ENCODE measurements at regions not wholly inside any gene's neighbourhood (a gene's known extent, or its start where the extent isn't known, plus 50 kb on each side); places are given as distances from the start of the nearest gene placed in this dataset.
A peak's percentile ranks its signal among the peaks of the same experiment; 100 is the strongest.

GRCh38 chr4:16302648-16303047 is 76.4 kb upstream of the TAPT1 start:
- DNase-seq (no peak), ATAC-seq (no peak)
- intact Hi-C loops (cut with DNase I): no loop called here
- no peaks in the 10 kb centered on the region for H3K4me1 ChIP-seq (ENCODE audit: control insufficient read depth, insufficient read depth, low read length)
- no peaks in the 10 kb centered on the region for H3K27me3 ChIP-seq (ENCODE audit: control insufficient read depth, insufficient read depth)
- no peak overlapping the region for H3K4me3 ChIP-seq (ENCODE audit: low read length)
- WGBS: 80% methylated on average over 3 of the region's 3 CpGs
- H3K9me3 ChIP-seq (ENCODE audit: control insufficient read depth, low read length): no peaks in the 10 kb centered on the region
- H3K27ac ChIP-seq (ENCODE audit: low read length): no peak overlapping the region

DNA sequence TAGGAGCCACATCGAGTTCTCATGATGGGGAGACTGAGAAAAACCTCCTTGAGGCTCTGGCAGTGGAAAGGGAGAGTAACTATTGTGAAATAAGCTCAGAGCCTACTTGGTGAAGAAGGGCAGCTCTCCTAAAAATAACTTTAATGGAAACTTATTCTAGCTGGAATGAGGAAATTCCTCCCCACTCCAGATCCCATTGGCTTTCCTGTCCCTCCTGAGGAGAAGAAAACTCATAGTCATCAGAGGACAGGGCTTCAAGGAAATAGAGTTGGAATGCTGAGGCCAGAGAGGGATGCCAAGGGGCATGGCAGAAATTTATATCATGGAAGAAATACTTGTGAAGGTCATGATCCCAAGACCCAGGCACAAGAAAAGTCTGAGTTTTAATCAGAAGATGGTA is 70.7 kb upstream of the TAPT1 start:
- WGBS: 88% methylated on average over 1 of the region's 1 CpG
- no peaks in the 10 kb centered on the region for H3K4me1 ChIP-seq (ENCODE audit: control insufficient read depth, insufficient read depth, low read length)
- H3K4me3 ChIP-seq (ENCODE audit: low read length): no peak overlapping the region
- H3K27me3 ChIP-seq (ENCODE audit: control insufficient read depth, insufficient read depth): no peaks in the 10 kb centered on the region
- no peak for ATAC-seq
- H3K27ac ChIP-seq (ENCODE audit: low read length): no peak overlapping the region
- intact Hi-C loops (cut with DNase I): loop anchor here in 1 of 4 donors (10.0 kb wide), 1 partner anchor 1148 kb away; no protein-coding TSS in a partner anchor
- H3K9me3 ChIP-seq (ENCODE audit: control insufficient read depth, low read length): no peaks in the 10 kb centered on the region
- DNase-seq: no peak

- H3K4me3 ChIP-seq (ENCODE audit: low read length): no peak overlapping the region
- no peak for DNase-seq
- H3K9me3 ChIP-seq (ENCODE audit: control insufficient read depth, low read length): no peaks in the 10 kb centered on the region
- ATAC-seq: no peak
- WGBS: 85% methylated on average over 1 of the region's 1 CpG
- no peak overlapping the region for H3K27ac ChIP-seq (ENCODE audit: low read length)
- no peaks in the 10 kb centered on the region for H3K27me3 ChIP-seq (ENCODE audit: control insufficient read depth, insufficient read depth)
- H3K4me1 ChIP-seq (ENCODE audit: control insufficient read depth, insufficient read depth, low read length): no peaks in the 10 kb centered on the region
- intact Hi-C loops (cut with DNase I): loop anchor here in 2 of 4 donors (5.0 to 10.0 kb wide), 2 partner anchors 1028 to 1150 kb away; no protein-coding TSS in a partner anchor
Measured at GRCh38 chr4:16294455-16294854, 68.2 kb upstream of the TAPT1 start.

DNA sequence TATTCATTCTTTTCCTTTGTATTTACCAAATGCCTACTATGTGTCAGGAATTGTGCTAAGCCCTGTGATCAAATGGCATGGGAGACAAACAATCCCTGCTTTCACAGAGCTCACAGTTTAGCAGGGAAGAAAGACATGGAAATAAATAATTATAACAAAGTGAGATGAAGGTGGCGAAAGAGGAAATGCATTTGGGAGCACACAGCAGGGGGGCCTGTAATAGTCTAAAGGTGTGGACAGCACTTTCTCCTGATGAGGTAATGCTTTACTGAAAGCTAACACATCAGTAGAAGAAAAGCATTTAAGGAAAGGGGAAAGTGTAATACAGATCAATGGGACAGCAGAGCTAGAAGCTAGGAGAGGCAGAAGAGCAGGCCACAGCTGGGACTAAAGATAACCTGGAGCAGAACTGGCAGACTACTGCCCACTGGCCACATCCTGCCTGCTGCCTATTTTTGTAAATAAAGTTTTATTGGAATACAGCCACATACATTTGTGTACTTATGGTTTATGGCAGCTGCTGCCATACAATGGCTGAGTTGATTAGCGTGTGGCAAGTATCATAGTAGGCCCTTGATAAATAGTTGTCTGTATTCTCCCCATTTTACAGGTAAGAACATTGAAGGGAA is 67.1 kb upstream of the TAPT1 start:
- H3K27me3 ChIP-seq (ENCODE audit: control insufficient read depth, insufficient read depth): no peaks in the 10 kb centered on the region
- no peak for DNase-seq
- H3K4me1 ChIP-seq (ENCODE audit: control insufficient read depth, insufficient read depth, low read length): no peaks in the 10 kb centered on the region
- no peak overlapping the region for H3K27ac ChIP-seq (ENCODE audit: low read length)
- WGBS: 95% methylated on average over 2 of the region's 2 CpGs
- intact Hi-C loops (cut with DNase I): loop anchor here in 2 of 4 donors (5.0 to 10.0 kb wide), 2 partner anchors 1029 to 1151 kb away; no protein-coding TSS in a partner anchor
- H3K4me3 ChIP-seq (ENCODE audit: low read length): no peak overlapping the region
- ATAC-seq: no peak
- H3K9me3 ChIP-seq (ENCODE audit: control insufficient read depth, low read length): no peaks in the 10 kb centered on the region

DNA sequence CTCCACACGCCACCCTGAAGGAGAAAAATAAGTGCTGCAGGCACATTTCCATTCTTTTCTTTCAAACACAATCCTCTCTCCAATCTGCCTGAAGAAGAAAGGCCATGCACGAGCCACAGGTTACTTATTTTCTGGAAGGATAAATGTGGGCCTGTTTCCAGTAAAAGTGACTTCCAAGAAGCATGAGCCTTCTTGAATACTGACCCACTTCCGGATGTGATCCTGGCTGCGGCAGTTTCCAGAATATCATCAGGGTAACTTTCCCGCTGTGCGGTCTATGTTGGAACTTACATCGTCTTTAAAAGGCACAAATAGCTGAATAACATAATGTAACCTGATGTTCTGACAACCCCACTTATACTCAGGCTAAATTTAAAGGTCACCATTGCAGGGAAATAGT is 66.3 kb upstream of the TAPT1 start:
- no peak overlapping the region for H3K4me3 ChIP-seq (ENCODE audit: low read length)
- no peaks in the 10 kb centered on the region for H3K4me1 ChIP-seq (ENCODE audit: control insufficient read depth, insufficient read depth, low read length)
- 65% methylated on average over 7 of the region's 7 CpGs for WGBS
- no peak for ATAC-seq
- DNase-seq: no peak
- no peak overlapping the region for H3K27ac ChIP-seq (ENCODE audit: low read length)
- no peaks in the 10 kb centered on the region for H3K9me3 ChIP-seq (ENCODE audit: control insufficient read depth, low read length)
- intact Hi-C loops (cut with DNase I): loop anchor here in 2 of 4 donors (5.0 to 10.0 kb wide), 2 partner anchors 1030 to 1152 kb away; no protein-coding TSS in a partner anchor
- no peaks in the 10 kb centered on the region for H3K27me3 ChIP-seq (ENCODE audit: control insufficient read depth, insufficient read depth)

DNA sequence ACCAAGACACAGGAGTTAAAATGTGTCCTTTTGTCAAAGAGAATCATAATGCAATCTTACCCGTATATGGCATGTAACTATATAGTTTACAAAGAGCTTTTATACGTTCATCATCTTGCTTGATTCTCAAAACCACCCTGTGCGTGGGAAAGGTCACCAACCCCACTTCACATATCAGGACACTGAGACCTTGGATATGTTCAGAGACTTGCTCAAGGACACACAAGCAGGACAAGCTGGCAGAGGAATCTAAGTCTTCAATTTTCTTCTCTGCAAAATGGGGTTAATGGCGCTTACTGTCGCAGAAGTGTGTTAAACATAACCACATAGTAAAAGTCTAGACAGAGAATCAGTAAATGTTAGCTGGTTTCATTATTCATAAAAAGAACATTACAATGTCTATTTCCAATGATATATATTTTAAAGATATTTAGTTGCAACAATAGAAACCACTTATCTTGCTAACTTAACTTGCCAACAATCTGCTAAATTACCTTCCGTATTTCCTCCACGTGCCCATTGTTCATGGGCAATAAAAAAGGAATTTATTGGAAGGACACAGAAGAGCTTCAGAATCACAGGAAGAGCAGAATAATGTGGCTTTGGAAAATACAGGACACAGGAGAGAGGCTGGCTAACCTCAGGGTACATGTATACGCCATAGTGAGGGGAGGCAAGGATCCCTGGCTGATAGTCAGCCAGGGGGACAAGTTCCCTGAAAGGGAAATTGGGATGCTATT is 64.6 kb upstream of the TAPT1 start:
- no peak overlapping the region for H3K27ac ChIP-seq (ENCODE audit: low read length)
- no peak overlapping the region for H3K4me3 ChIP-seq (ENCODE audit: low read length)
- intact Hi-C loops (cut with DNase I): loop anchor here in 2 of 4 donors (2.0 to 10.0 kb wide), 3 partner anchors 152 to 1154 kb away; no protein-coding TSS in a partner anchor
- 62% methylated on average over 8 of the region's 8 CpGs for WGBS
- H3K27me3 ChIP-seq (ENCODE audit: control insufficient read depth, insufficient read depth): no peaks in the 10 kb centered on the region
- DNase-seq: no peak
- H3K9me3 ChIP-seq (ENCODE audit: control insufficient read depth, low read length): no peaks in the 10 kb centered on the region
- no peak for ATAC-seq
- no peaks in the 10 kb centered on the region for H3K4me1 ChIP-seq (ENCODE audit: control insufficient read depth, insufficient read depth, low read length)

- Histone ChIP-seq H3K4me3 (ENCODE audit: low read length) (no peak overlapping the region), H3K4me1 (ENCODE audit: control insufficient read depth, insufficient read depth, low read length) (no peaks in the 10 kb centered on the region), H3K9me3 (ENCODE audit: control insufficient read depth, low read length) (no peaks in the 10 kb centered on the region), H3K27me3 (ENCODE audit: control insufficient read depth, insufficient read depth) (no peaks in the 10 kb centered on the region), H3K27ac (ENCODE audit: low read length) (no peak overlapping the region)
- 4% methylated on average over 4 of the region's 4 CpGs for WGBS
- intact Hi-C loops (cut with DNase I): loop anchor here in 3 of 4 donors (2.0 to 10.0 kb wide), 4 partner anchors 153 to 1175 kb away; no protein-coding TSS in a partner anchor
- ATAC-seq (peak in 1 of 2 donors; percentile 26), DNase-seq (no peak)
Measured at GRCh38 chr4:16289897-16290554, 63.8 kb upstream of the TAPT1 start.

- intact Hi-C loops (cut with DNase I): loop anchor here in 2 of 4 donors (10.0 kb wide), 2 partner anchors 1161 to 1181 kb away; no protein-coding TSS in a partner anchor
- Histone ChIP-seq H3K4me3 (ENCODE audit: low read length) (no peak overlapping the region), H3K27ac (ENCODE audit: low read length) (no peak overlapping the region), H3K4me1 (ENCODE audit: control insufficient read depth, insufficient read depth, low read length) (no peaks in the 10 kb centered on the region), H3K9me3 (ENCODE audit: control insufficient read depth, low read length) (peaks cover 4% of the 10 kb centered on the region), H3K27me3 (ENCODE audit: control insufficient read depth, insufficient read depth) (no peaks in the 10 kb centered on the region)
- ATAC-seq (no peak), DNase-seq (no peak)
- WGBS: 78% methylated on average over 3 of the region's 3 CpGs
Measured at GRCh38 chr4:16284050-16284449, 57.8 kb upstream of the TAPT1 start.

DNA sequence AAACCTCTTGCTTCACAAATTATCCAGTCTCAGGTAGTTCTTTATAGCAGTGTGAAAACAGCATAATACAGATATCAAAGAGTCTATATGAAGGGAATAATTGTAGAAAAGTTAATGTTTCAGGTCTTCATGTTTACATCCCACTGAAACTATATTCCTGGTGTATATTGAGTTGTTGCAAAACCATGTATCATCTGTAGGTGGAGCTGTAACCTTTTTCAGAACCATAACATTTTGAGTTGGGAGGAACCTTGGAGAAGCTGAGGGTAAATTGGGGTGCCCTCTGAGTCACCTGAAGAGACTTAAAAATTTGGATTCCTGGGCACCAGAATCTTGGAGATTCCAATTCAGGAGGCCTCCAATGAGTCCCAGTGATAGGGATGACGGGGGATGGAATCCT is 51.9 kb upstream of the TAPT1 start:
- H3K27ac ChIP-seq (ENCODE audit: low read length): no peak overlapping the region
- no peaks in the 10 kb centered on the region for H3K4me1 ChIP-seq (ENCODE audit: control insufficient read depth, insufficient read depth, low read length)
- no peaks in the 10 kb centered on the region for H3K27me3 ChIP-seq (ENCODE audit: control insufficient read depth, insufficient read depth)
- no peaks in the 10 kb centered on the region for H3K9me3 ChIP-seq (ENCODE audit: control insufficient read depth, low read length)
- intact Hi-C loops (cut with DNase I): no loop called here
- no peak for DNase-seq
- no peak for ATAC-seq
- 93% methylated on average over 1 of the region's 1 CpG for WGBS
- H3K4me3 ChIP-seq (ENCODE audit: low read length): no peak overlapping the region

Measured in right cardiac atrium (tissue), 5 donors.